SK-N-SH treated with all-trans-retinoic acid at 6 μM for 48 hours (cell line): ENCODE measurements at regions not wholly inside any gene's neighbourhood (a gene's known extent, or its start where the extent isn't known, plus 50 kb on each side); places are given as distances from the start of the nearest gene placed in this dataset.

ENCODE experiments used
- ARNTL ChIP-seq: fragments of 450-650 bp; formaldehyde crosslinking; IDR thresholded peaks from 2 replicates; pipeline ENCODE4 v1.5.0; 2020; ENCODE audit warnings: low read depth, mild to moderate bottlenecking, moderate library complexity, borderline replicate concordance
- BACH2 ChIP-seq: fragments of 250-450 bp; sonication (Bioruptor Pico); IDR thresholded peaks from 2 replicates; pipeline ENCODE4 v1.9.0; 2021; ENCODE audit warnings: mild to moderate bottlenecking, borderline replicate concordance
- SNAI2 ChIP-seq: fragments of 250-450 bp; sonication (Bioruptor Pico); IDR thresholded peaks from 2 replicates; pipeline ENCODE4 v1.5.0; 2020; ENCODE audit warnings: mild to moderate bottlenecking, moderate library complexity
- ZC3H10 ChIP-seq: fragments of 250-450 bp; sonication (Bioruptor Pico); IDR thresholded peaks from 2 replicates; pipeline ENCODE4 v1.5.1; 2021; ENCODE audit warnings: mild to moderate bottlenecking, moderate library complexity
- ZNF70 ChIP-seq: fragments of 450-650 bp; formaldehyde crosslinking; IDR thresholded peaks from 2 replicates; pipeline ENCODE4 v1.5.0; 2020; ENCODE audit warnings: mild to moderate bottlenecking, moderate library complexity
- TF ChIP-seq, protein P1 (sequence below): fragments of 250-450 bp; sonication (Bioruptor Pico); IDR thresholded peaks from 2 replicates; pipeline ENCODE4 v1.5.0; 2020; ENCODE audit warnings: mild to moderate bottlenecking, moderate library complexity

DNA sequence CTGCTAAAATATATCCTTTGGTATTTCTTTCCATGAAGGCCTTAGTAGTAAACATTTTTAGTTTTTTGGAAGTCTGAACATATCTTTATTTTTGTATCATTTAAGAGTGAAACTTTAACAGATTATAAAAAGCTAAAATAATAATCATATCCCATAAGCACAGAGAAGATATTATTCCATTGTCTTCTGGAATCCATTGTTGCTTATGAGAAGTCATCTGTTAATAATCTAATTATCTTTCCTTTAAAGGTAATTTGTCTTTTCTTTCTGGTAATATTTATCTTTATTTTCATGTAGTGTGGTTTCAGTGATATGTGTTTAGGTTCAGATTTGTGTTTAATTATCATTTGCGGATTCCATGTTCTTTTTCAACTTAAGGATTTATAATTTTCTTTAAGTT, 261.7 kb downstream of the MSRB3 start:
- TF ChIP-seq ARNTL (CRISPR knock-in tag) (no peak), BACH2 (CRISPR knock-in tag) (no peak), ZC3H10 (CRISPR knock-in tag) (no peak), ZNF70 (CRISPR knock-in tag) (no peak), SNAI2 (no peak)
- TF ChIP-seq, protein P1, sequence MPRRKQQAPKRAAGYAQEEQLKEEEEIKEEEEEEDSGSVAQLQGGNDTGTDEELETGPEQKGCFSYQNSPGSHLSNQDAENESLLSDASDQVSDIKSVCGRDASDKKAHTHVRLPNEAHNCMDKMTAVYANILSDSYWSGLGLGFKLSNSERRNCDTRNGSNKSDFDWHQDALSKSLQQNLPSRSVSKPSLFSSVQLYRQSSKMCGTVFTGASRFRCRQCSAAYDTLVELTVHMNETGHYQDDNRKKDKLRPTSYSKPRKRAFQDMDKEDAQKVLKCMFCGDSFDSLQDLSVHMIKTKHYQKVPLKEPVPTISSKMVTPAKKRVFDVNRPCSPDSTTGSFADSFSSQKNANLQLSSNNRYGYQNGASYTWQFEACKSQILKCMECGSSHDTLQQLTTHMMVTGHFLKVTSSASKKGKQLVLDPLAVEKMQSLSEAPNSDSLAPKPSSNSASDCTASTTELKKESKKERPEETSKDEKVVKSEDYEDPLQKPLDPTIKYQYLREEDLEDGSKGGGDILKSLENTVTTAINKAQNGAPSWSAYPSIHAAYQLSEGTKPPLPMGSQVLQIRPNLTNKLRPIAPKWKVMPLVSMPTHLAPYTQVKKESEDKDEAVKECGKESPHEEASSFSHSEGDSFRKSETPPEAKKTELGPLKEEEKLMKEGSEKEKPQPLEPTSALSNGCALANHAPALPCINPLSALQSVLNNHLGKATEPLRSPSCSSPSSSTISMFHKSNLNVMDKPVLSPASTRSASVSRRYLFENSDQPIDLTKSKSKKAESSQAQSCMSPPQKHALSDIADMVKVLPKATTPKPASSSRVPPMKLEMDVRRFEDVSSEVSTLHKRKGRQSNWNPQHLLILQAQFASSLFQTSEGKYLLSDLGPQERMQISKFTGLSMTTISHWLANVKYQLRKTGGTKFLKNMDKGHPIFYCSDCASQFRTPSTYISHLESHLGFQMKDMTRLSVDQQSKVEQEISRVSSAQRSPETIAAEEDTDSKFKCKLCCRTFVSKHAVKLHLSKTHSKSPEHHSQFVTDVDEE (CRISPR knock-in tag): no peak
